ENCODE measurements at regions not wholly inside any gene's neighbourhood (a gene's known extent, or its start where the extent isn't known, plus 50 kb on each side); places are given as distances from the start of the nearest gene placed in this dataset.

GRCh38 chr2:156999661-157000060 lies 257.8 kb upstream of the GALNT5 start (continued):
- TF ChIP-seq, protein P1, sequence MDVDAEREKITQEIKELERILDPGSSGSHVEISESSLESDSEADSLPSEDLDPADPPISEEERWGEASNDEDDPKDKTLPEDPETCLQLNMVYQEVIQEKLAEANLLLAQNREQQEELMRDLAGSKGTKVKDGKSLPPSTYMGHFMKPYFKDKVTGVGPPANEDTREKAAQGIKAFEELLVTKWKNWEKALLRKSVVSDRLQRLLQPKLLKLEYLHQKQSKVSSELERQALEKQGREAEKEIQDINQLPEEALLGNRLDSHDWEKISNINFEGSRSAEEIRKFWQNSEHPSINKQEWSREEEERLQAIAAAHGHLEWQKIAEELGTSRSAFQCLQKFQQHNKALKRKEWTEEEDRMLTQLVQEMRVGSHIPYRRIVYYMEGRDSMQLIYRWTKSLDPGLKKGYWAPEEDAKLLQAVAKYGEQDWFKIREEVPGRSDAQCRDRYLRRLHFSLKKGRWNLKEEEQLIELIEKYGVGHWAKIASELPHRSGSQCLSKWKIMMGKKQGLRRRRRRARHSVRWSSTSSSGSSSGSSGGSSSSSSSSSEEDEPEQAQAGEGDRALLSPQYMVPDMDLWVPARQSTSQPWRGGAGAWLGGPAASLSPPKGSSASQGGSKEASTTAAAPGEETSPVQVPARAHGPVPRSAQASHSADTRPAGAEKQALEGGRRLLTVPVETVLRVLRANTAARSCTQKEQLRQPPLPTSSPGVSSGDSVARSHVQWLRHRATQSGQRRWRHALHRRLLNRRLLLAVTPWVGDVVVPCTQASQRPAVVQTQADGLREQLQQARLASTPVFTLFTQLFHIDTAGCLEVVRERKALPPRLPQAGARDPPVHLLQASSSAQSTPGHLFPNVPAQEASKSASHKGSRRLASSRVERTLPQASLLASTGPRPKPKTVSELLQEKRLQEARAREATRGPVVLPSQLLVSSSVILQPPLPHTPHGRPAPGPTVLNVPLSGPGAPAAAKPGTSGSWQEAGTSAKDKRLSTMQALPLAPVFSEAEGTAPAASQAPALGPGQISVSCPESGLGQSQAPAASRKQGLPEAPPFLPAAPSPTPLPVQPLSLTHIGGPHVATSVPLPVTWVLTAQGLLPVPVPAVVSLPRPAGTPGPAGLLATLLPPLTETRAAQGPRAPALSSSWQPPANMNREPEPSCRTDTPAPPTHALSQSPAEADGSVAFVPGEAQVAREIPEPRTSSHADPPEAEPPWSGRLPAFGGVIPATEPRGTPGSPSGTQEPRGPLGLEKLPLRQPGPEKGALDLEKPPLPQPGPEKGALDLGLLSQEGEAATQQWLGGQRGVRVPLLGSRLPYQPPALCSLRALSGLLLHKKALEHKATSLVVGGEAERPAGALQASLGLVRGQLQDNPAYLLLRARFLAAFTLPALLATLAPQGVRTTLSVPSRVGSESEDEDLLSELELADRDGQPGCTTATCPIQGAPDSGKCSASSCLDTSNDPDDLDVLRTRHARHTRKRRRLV (CRISPR knock-in tag; IDR thresholded peaks at IDR 0.05) = no peak
- TF ChIP-seq ARNT2 (CRISPR knock-in tag; IDR thresholded peaks at IDR 0.05; ENCODE audit: low read depth) = no peak

DNA sequence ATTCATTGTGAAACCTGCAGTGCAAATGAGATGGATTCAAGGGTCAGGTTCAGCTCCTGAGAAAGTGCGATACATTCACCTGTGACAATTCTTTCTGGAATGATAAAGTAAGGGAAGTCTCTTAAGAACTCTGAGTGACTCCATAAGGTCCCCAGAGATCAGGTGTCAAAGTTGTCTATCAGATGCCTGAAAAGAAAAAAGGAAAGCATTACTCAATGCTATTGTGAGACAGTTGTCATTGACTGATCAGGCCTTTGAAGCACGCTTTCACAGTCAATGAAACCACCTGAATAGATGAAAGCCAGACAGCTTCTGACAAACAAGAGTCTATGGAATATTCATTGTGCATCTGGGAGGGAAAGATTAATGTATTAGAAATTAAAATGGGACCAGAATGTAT lies 252.7 kb upstream of the GALNT5 start:
- H3K27ac ChIP-seq (ENCODE audit: extremely low read length, insufficient read depth, low read length) = no peak overlapping the region
- BruUV-seq (replicated peaks) = no TSS peak
- in situ Hi-C loops (cut with HindIII; ENCODE audit: extremely low pct_ligation_motif_present, low pct_unique_long_range_greater_than_20kb) = no loop called here
- H3K4me1 ChIP-seq (ENCODE audit: insufficient read depth, low read length) = no peaks in the 10 kb centered on the region
- WGBS (ENCODE audit: low lambda C conversion rate) = 13% methylated on average over 2 of the region's 2 CpGs
- TF ChIP-seq GTF3A (CRISPR knock-in tag; conservative IDR thresholded peaks at IDR 0.05) (no peak), ZSCAN29 (CRISPR knock-in tag; conservative IDR thresholded peaks at IDR 0.05) (no peak), CC2D1A (CRISPR knock-in tag; IDR thresholded peaks at IDR 0.05) (no peak), ZIK1 (CRISPR knock-in tag; IDR thresholded peaks at IDR 0.05; ENCODE audit: borderline replicate concordance, low read depth) (no peak), GLI4 (CRISPR knock-in tag; IDR thresholded peaks at IDR 0.05; ENCODE audit: borderline replicate concordance) (no peak), MIXL1 (CRISPR knock-in tag; IDR thresholded peaks at IDR 0.05) (no peak), NCOR1 (IDR thresholded peaks at IDR 0.05; ENCODE audit: borderline replicate concordance, low read length) (no peak), ZNF280B (CRISPR knock-in tag; IDR thresholded peaks at IDR 0.05; ENCODE audit: borderline replicate concordance) (no peak)
- TF ChIP-seq, protein P2, sequence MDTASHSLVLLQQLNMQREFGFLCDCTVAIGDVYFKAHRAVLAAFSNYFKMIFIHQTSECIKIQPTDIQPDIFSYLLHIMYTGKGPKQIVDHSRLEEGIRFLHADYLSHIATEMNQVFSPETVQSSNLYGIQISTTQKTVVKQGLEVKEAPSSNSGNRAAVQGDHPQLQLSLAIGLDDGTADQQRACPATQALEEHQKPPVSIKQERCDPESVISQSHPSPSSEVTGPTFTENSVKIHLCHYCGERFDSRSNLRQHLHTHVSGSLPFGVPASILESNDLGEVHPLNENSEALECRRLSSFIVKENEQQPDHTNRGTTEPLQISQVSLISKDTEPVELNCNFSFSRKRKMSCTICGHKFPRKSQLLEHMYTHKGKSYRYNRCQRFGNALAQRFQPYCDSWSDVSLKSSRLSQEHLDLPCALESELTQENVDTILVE (CRISPR knock-in tag; IDR thresholded peaks at IDR 0.05) = no peak
- no peaks in the 10 kb centered on the region for H4K20me1 ChIP-seq (ENCODE audit: insufficient read depth, low read length)
- CTCF ChIA-PET (ENCODE audit: low intra/inter-chr PET ratio, low total read pairs) = no interaction called here
- no peaks in the 10 kb centered on the region for H3K36me3 ChIP-seq (replicated peaks in 1 of 2; ENCODE audit: control insufficient read depth in 1 of 2, insufficient read depth in 2 of 2, low read length in 2 of 2)
- H3K79me2 ChIP-seq (ENCODE audit: insufficient read depth, low read length) = no peaks in the 10 kb centered on the region
- H3K27me3 ChIP-seq (ENCODE audit: control insufficient read depth in 1 of 2, insufficient read depth in 2 of 2, low read length in 2 of 2) = no peaks in the 10 kb centered on the region
- DNase-seq (ENCODE audit: low spot score) (no peak), FAIRE-seq (no peak), ATAC-seq (no peak)
- POLR2A ChIA-PET = no interaction called here
- H3K9ac ChIP-seq (ENCODE audit: insufficient read depth, low read depth, low read length) = no peak overlapping the region
- no peak overlapping the region for H2AFZ ChIP-seq (ENCODE audit: low read length)
- no peak overlapping the region for H3K4me2 ChIP-seq (ENCODE audit: low read depth, low read length)
- peaks cover 8% of the 10 kb centered on the region; the same call in 1 of the 2 replicates for H3K9me3 ChIP-seq (ENCODE audit: low read length)
- intact Hi-C loops (cut with micrococcal nuclease; ENCODE audit: unreplicated experiment) = no loop called here
- no peak overlapping the region for H3K4me3 ChIP-seq (replicated peaks in 1 of 3; ENCODE audit: insufficient read depth in 1 of 3, low read depth in 2 of 3, low read length in 3 of 3)

All from HepG2 (cell line).